Subcutaneous abdominal adipose tissue (tissue), 5 donors: ENCODE measurements at regions not wholly inside any gene's neighbourhood (a gene's known extent, or its start where the extent isn't known, plus 50 kb on each side); places are given as distances from the start of the nearest gene placed in this dataset.
"Not testable (repeated sequence)": the region's sequence is repeated elsewhere in the genome, so short reads cannot be mapped to it uniquely, and the experiment has no call there.

Source experiments
- H3K27ac ChIP-seq: one replicate; pipeline ENCODE4 v1.7.0; 2013; ENCODE audit warnings: low read depth, mild to moderate bottlenecking, inconsistent platforms, low read length, moderate library complexity
- H3K27me3 ChIP-seq, 5 donors: one replicate each; pipeline ENCODE4 v1.7.0; 2013; ENCODE audit warnings: low read length in 5 of 5, inconsistent platforms in 1 of 5; ENCODE audit not compliant: control insufficient read depth in 5 of 5, insufficient read depth in 4 of 5
- H3K36me3 ChIP-seq, 5 donors: one replicate each; pipeline ENCODE4 v1.7.0; 2013; ENCODE audit warnings: low read length in 5 of 5; ENCODE audit not compliant: control insufficient read depth in 5 of 5, insufficient read depth in 5 of 5
- H3K4me1 ChIP-seq, 5 donors: one replicate each; pipeline ENCODE4 v1.7.0; 2013; ENCODE audit warnings: low read length in 5 of 5, mild to moderate bottlenecking in 3 of 5, moderate library complexity in 1 of 5; ENCODE audit not compliant: control insufficient read depth in 5 of 5, insufficient read depth in 5 of 5
- H3K4me3 ChIP-seq, 5 donors: one replicate each; pipeline ENCODE4 v1.7.0; 2013; ENCODE audit warnings: low read length in 5 of 5, low read depth in 1 of 5
- H3K9ac ChIP-seq, 5 donors: one replicate each; pipeline ENCODE4 v1.7.0; 2013; ENCODE audit warnings: low read length in 5 of 5, mild to moderate bottlenecking in 4 of 5, moderate library complexity in 3 of 5
- H3K9me3 ChIP-seq, 5 donors: one replicate each; pipeline ENCODE4 v1.7.0; 2013; ENCODE audit warnings: low read length in 5 of 5; ENCODE audit not compliant: control insufficient read depth in 5 of 5
- donor health status: healthy.
- donor health status: healthy.
- donor health status: healthy.
- donor health status: healthy.
- donor health status: healthy.

GRCh38 chr16:26578748-26579147 is 488.0 kb upstream of the C16orf82 start:
- Histone ChIP-seq H3K36me3 (no peaks in the 10 kb centered on the region), H3K9me3 (peaks cover 0 to 4% (median 0%) of the 10 kb centered on the region in 5 donors), H3K9ac (no peak overlapping the region), H3K4me3 (no peak overlapping the region), H3K4me1 (no peaks in the 10 kb centered on the region), H3K27me3 (peaks cover 0 to 3% (median 0%) of the 10 kb centered on the region in 5 donors), H3K27ac (no peak overlapping the region)

DNA sequence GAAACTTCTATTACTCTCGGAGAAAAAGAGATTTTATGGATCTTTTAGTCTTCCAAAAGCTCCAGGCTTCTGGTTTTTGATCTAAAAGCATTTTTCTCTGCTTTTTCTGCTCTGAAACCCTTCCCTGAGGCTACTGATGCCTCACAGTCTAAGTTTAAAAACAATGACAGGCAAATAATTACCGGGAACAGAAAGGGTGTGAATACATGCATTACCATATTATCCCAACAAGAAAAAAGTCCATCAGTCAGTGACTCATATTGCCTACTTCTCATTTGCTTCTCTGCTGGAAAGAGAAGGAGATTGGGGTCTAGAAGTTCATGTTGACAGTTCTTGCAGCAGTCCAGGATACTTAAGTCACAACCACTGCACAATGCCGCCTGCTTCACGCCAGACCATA is 482.9 kb upstream of the C16orf82 start:
- Histone ChIP-seq H3K27me3 (no peaks in the 10 kb centered on the region), H3K4me1 (no peaks in the 10 kb centered on the region), H3K27ac (no peak overlapping the region), H3K4me3 (no peak overlapping the region), H3K9me3 (peaks cover 2 to 15% (median 9%) of the 10 kb centered on the region in 5 donors), H3K36me3 (no peaks in the 10 kb centered on the region), H3K9ac (no peak overlapping the region)

GRCh38 chr16:26593700-26594099 is 473.0 kb upstream of the C16orf82 start:
- Histone ChIP-seq H3K9me3 (no peaks in the 10 kb centered on the region), H3K27ac (no peak overlapping the region)

DNA sequence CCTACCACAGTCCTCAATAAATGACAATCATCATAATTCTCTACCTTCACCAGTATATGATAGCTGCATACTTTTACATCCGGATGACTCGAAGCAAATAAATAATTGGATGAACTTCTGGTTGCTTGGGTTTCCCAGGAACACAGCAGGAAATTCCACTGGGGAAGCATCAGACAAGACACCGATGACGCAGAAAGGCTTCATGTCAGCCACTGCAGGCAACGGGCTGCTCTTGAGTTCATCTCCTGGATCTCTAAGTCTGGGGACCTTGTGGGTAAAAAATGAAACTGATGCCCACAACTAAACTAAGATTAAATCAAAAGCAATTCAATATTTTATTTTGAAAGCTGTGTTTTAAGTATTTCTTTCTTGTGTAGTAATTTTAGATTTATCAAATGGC is 472.1 kb upstream of the C16orf82 start:
- H3K27ac ChIP-seq, result no peak overlapping the region
- H3K36me3 ChIP-seq, result no peaks in the 10 kb centered on the region
- H3K9me3 ChIP-seq, result no peaks in the 10 kb centered on the region
- H3K27me3 ChIP-seq, result peaks cover 0 to 4% (median 0%) of the 10 kb centered on the region in 5 donors
- no peak overlapping the region for H3K4me3 ChIP-seq
- no peaks in the 10 kb centered on the region for H3K4me1 ChIP-seq
- H3K9ac ChIP-seq, result no peak overlapping the region

More at GRCh38 chr16:26593700-26594099, 473.0 kb upstream of the C16orf82 start:
- H3K9ac ChIP-seq, result no peak overlapping the region
- peaks cover 0 to 4% (median 0%) of the 10 kb centered on the region in 5 donors for H3K27me3 ChIP-seq
- no peaks in the 10 kb centered on the region for H3K4me1 ChIP-seq
- no peak overlapping the region for H3K4me3 ChIP-seq
- no peaks in the 10 kb centered on the region for H3K36me3 ChIP-seq

GRCh38 chr16:26595199-26595598 is 471.5 kb upstream of the C16orf82 start:
- no peaks in the 10 kb centered on the region for H3K36me3 ChIP-seq
- no peaks in the 10 kb centered on the region for H3K4me1 ChIP-seq
- H3K9ac ChIP-seq, result no peak overlapping the region
- no peak overlapping the region for H3K4me3 ChIP-seq
- no peaks in the 10 kb centered on the region for H3K9me3 ChIP-seq
- no peak overlapping the region for H3K27ac ChIP-seq
- peaks cover 0 to 4% (median under 1%) of the 10 kb centered on the region in 5 donors for H3K27me3 ChIP-seq

DNA sequence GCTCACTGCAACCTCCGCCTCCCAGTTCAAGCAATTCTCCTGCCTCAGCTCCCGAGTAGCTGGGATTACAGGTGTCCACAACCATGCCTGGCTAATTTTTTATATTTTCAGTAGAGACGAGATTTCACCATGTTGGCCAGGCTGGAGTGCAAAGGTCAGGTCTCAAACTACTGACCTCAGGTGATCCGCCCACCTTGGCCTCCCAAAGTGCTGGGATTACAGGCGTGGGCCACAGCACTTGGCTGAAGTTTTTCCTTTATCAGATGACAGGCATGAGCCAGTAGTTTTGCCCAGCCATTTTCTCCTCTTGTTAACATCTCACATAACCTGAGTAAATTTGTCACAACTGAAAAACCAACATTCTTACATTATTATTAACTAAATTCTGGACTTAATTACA is 470.7 kb upstream of the C16orf82 start:
- not testable (repeated sequence) for H3K4me3 ChIP-seq, H3K27ac ChIP-seq, H3K9me3 ChIP-seq, H3K36me3 ChIP-seq, H3K27me3 ChIP-seq, H3K9ac ChIP-seq, H3K4me1 ChIP-seq

DNA sequence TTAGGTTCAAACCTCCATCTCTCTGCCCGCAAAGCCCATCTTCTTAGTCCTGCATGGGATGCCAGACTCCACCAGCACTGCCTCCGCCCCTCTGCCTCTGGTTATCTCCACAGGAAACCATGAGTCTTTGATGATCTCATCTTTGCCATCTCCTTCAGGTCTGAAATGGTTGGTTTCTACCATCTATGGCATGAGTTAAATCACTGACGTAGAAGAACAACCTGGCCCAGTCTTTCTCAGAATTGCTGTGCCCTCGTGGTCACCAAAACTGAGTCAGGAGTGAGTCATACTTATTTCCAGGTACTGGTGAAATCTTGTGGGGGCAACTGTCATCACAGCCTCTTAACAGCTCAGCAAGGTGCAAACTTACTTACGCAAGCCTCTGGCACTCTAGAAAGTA is 468.7 kb upstream of the C16orf82 start:
- H3K9me3 ChIP-seq, result no peaks in the 10 kb centered on the region
- H3K27ac ChIP-seq, result no peak overlapping the region
- no peaks in the 10 kb centered on the region for H3K4me1 ChIP-seq
- H3K4me3 ChIP-seq, result no peak overlapping the region
- H3K9ac ChIP-seq, result no peak overlapping the region
- peaks cover 0 to 5% (median 2%) of the 10 kb centered on the region in 5 donors for H3K27me3 ChIP-seq
- H3K36me3 ChIP-seq, result no peaks in the 10 kb centered on the region

- Histone ChIP-seq H3K9me3 (no peaks in the 10 kb centered on the region), H3K9ac (no peak overlapping the region), H3K4me3 (no peak overlapping the region), H3K4me1 (no peaks in the 10 kb centered on the region), H3K36me3 (no peaks in the 10 kb centered on the region), H3K27me3 (peaks cover 0 to 5% (median 0%) of the 10 kb centered on the region in 5 donors), H3K27ac (no peak overlapping the region)
These were observed 467.5 kb upstream of the C16orf82 start for GRCh38 chr16:26598998-26599784.

DNA sequence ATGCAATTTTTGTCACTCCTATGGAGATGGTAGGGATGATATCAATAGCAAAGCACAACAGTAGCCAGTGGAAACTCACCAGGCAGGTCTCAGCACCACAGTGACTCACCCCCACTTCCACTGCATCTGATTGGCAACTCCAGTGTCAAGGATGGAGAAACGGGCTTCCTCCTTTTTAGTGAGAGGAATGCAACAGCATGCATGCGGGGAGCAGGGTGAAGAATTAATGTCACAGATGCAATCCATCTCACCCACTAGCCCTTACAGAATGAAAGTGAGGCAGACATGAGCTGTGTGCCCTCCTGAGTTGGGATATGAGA is 467.0 kb upstream of the C16orf82 start:
- Histone ChIP-seq H3K4me1 (no peaks in the 10 kb centered on the region), H3K36me3 (no peaks in the 10 kb centered on the region), H3K4me3 (no peak overlapping the region), H3K27me3 (peaks cover 0 to 5% (median 0%) of the 10 kb centered on the region in 5 donors), H3K9ac (no peak overlapping the region), H3K9me3 (no peaks in the 10 kb centered on the region), H3K27ac (no peak overlapping the region)

GRCh38 chr16:26601335-26601734 is 465.4 kb upstream of the C16orf82 start:
- Histone ChIP-seq H3K36me3 (no peaks in the 10 kb centered on the region), H3K27ac (no peak overlapping the region), H3K9ac (no peak overlapping the region), H3K4me3 (no peak overlapping the region), H3K9me3 (peaks cover 0 to 3% (median 0%) of the 10 kb centered on the region in 5 donors), H3K4me1 (no peaks in the 10 kb centered on the region), H3K27me3 (peaks cover 0 to 10% (median 4%) of the 10 kb centered on the region in 5 donors)
